Keratinocyte (primary cell): ENCODE measurements at regions not wholly inside any gene's neighbourhood (a gene's known extent, or its start where the extent isn't known, plus 50 kb on each side); places are given as distances from the start of the nearest gene placed in this dataset.

Experiments used
- DNase-seq: peaks from one replicate; pipeline ENCODE4 v3.0.0-alpha.2; 2011; ENCODE audit warnings: low read depth, missing footprints, low spot score
- FAIRE-seq: peaks from 2 replicates; lab custom pipeline; 2011; peaks lifted over from hg19 to GRCh38; lab: Jason Lieb, UNC
- H2AFZ ChIP-seq: 2 replicates; pipeline ENCODE4 v1.6.0; 2012; ENCODE audit warnings: low read length, control low read depth, inconsistent platforms; ENCODE audit not compliant: control insufficient read depth
- H3K27ac ChIP-seq: 2 replicates; pipeline ENCODE4 v1.5.1; 2011; ENCODE audit warnings: low read length; ENCODE audit not compliant: control insufficient read depth, insufficient read depth
- H3K27me3 ChIP-seq: 3 replicates; pipeline ENCODE4 v1.6.0; 2011; ENCODE audit warnings: low read length; ENCODE audit not compliant: control insufficient read depth, insufficient read depth; ENCODE audit errors: extremely low read depth
- H3K36me3 ChIP-seq, 2 experiments: 2 replicates in 1 of 2; 3 replicates in 1 of 2; pipeline ENCODE4 v1.5.1; 2011; ENCODE audit warnings: low read length in 2 of 2, mild to moderate bottlenecking in 1 of 2; ENCODE audit not compliant: control insufficient read depth in 2 of 2, insufficient read depth in 2 of 2; ENCODE audit errors: extremely low read depth in 1 of 2
- H3K4me1 ChIP-seq: 3 replicates; pipeline ENCODE4 v1.5.1; 2011; ENCODE audit warnings: low read length; ENCODE audit not compliant: control insufficient read depth, insufficient read depth; ENCODE audit errors: extremely low read depth
- H3K4me2 ChIP-seq: 3 replicates; pipeline ENCODE4 v1.6.0; 2011; ENCODE audit warnings: low read depth, low read length; ENCODE audit not compliant: control insufficient read depth, insufficient read depth; ENCODE audit errors: extremely low read depth
- H3K4me3 ChIP-seq, 3 experiments: fragments of 200-600 bp in 1 of 3; sonication (generic) in 1 of 3; 2 replicates in 2 of 3; 3 replicates in 1 of 3; pipeline ENCODE4 v1.5.1; 2011 to 2016; ENCODE audit warnings: low read length in 3 of 3, mild to moderate bottlenecking in 3 of 3, control low read depth in 2 of 3, inconsistent platforms in 1 of 3, low read depth in 1 of 3, mixed read lengths in 1 of 3, mixed run types in 1 of 3, moderate library complexity in 1 of 3; ENCODE audit not compliant: control insufficient read depth in 2 of 3, insufficient read depth in 2 of 3; ENCODE audit errors: extremely low read depth in 1 of 3
- H3K79me2 ChIP-seq: 2 replicates; pipeline ENCODE4 v1.6.0; 2012; ENCODE audit warnings: low read length; ENCODE audit not compliant: control insufficient read depth, insufficient read depth
- H3K9ac ChIP-seq: 3 replicates; pipeline ENCODE4 v1.6.0; 2011; ENCODE audit warnings: low read length; ENCODE audit not compliant: control insufficient read depth, insufficient read depth; ENCODE audit errors: extremely low read depth
- H3K9me1 ChIP-seq: 3 replicates; pipeline ENCODE4 v1.6.0; 2011; ENCODE audit warnings: low read length; ENCODE audit not compliant: control insufficient read depth, insufficient read depth; ENCODE audit errors: extremely low read depth
- H3K9me3 ChIP-seq: 2 replicates; pipeline ENCODE4 v1.5.1; 2012; ENCODE audit warnings: low read depth, low read length; ENCODE audit not compliant: control insufficient read depth
- H4K20me1 ChIP-seq: 3 replicates; pipeline ENCODE4 v1.6.0; 2011; ENCODE audit warnings: low read length; ENCODE audit not compliant: control insufficient read depth, insufficient read depth; ENCODE audit errors: extremely low read depth
- EZH2 ChIP-seq: IDR thresholded peaks from one replicate; pipeline ENCODE4 v1.6.1; 2012; ENCODE audit warnings: inconsistent platforms, mild to moderate bottlenecking, low read length, moderate library complexity
- dilution Hi-C: fragments of 300-500 bp; cut with MboI; formaldehyde crosslinking; loops from one replicate; pipeline ENCODE4 v1.7.0; 2020; ENCODE audit warnings: low sequenced_read_pairs; ENCODE audit not compliant: extremely low pct_ligation_motif_present
- TF ChIP-seq, protein P1 (sequence below), 3 experiments: IDR thresholded peaks in 1 of 3; conservative IDR thresholded peaks in 1 of 3; optimal IDR thresholded peaks in 1 of 3; 2 replicates in 2 of 3; 3 replicates in 1 of 3; pipeline versions ENCODE3 to v1.5.1; 2011; ENCODE audit warnings: low read length in 3 of 3, mild to moderate bottlenecking in 3 of 3, moderate library complexity in 2 of 3, control low read depth in 1 of 3, inconsistent platforms in 1 of 3; ENCODE audit not compliant: insufficient read depth in 2 of 3; ENCODE audit errors: extremely low read depth in 1 of 3

- Histone ChIP-seq H3K9me1 (no peaks in the 10 kb centered on the region), H3K27ac (no peak overlapping the region), H4K20me1 (no peaks in the 10 kb centered on the region), H3K9me3 (no peaks in the 10 kb centered on the region), H3K4me3 (no peak overlapping the region), H3K36me3 (no peaks in the 10 kb centered on the region), H3K79me2 (no peaks in the 10 kb centered on the region), H3K9ac (no peak overlapping the region), H3K4me2 (no peak overlapping the region), H2AFZ (no peak overlapping the region), H3K4me1 (no peaks in the 10 kb centered on the region), H3K27me3 (no peaks in the 10 kb centered on the region)
- FAIRE-seq, result no peak
- dilution Hi-C loops, result no loop called here
- no peak for DNase-seq
- TF ChIP-seq EZH2, result no peak
- TF ChIP-seq, protein P1, sequence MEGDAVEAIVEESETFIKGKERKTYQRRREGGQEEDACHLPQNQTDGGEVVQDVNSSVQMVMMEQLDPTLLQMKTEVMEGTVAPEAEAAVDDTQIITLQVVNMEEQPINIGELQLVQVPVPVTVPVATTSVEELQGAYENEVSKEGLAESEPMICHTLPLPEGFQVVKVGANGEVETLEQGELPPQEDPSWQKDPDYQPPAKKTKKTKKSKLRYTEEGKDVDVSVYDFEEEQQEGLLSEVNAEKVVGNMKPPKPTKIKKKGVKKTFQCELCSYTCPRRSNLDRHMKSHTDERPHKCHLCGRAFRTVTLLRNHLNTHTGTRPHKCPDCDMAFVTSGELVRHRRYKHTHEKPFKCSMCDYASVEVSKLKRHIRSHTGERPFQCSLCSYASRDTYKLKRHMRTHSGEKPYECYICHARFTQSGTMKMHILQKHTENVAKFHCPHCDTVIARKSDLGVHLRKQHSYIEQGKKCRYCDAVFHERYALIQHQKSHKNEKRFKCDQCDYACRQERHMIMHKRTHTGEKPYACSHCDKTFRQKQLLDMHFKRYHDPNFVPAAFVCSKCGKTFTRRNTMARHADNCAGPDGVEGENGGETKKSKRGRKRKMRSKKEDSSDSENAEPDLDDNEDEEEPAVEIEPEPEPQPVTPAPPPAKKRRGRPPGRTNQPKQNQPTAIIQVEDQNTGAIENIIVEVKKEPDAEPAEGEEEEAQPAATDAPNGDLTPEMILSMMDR (optimal IDR thresholded peaks at IDR 0.05 in 1 of 3, IDR thresholded peaks at IDR 0.05 in 1 of 3, conservative IDR thresholded peaks at IDR 0.05 in 1 of 3; ENCODE audit: extremely low read depth in 1 of 3, insufficient read depth in 2 of 3, low read length in 3 of 3), result no peak
Measured at GRCh38 chr3:110753516-110753915, 318.1 kb upstream of the NECTIN3 start.

DNA sequence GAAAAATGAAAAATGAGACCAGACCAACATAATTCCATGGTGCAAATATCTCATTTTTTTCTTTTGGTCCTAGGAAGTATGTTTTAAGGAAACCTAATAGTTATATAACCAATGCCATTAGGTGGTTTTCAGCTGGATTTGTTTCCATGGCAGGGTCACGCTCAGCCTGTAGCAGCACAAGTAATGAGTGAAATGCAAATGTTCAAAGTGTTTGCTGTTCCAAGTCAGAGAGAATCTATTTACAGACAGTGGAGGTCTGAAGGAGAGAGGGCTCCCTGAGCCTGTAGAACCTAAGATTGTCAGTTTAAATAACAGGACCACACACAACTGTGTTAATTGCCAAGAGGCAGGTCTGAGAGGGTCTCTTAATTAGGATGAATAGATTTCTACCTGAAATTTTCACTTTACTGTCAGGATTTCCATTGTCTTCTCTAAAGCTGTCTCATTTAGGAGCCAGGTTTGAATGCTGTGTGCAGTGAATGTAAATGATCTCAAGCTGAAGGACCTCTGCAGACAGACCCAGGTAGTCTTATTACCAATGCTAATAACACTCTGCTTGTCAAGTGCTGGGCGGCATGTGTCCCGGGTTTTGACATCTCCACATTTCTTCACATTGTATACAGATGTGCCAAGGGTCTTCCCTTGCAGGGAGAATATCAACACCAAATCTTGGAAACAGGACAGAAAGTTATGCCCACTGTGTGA lies 317.3 kb upstream of the NECTIN3 start:
- FAIRE-seq (no peak), DNase-seq (no peak)
- no peak overlapping the region for H3K9ac ChIP-seq
- H4K20me1 ChIP-seq, result no peaks in the 10 kb centered on the region
- no peaks in the 10 kb centered on the region for H3K4me1 ChIP-seq
- no peaks in the 10 kb centered on the region for H3K9me1 ChIP-seq
- H3K4me2 ChIP-seq, result no peak overlapping the region
- H3K27ac ChIP-seq, result no peak overlapping the region
- H3K9me3 ChIP-seq, result no peaks in the 10 kb centered on the region
- no peak overlapping the region for H3K4me3 ChIP-seq
- dilution Hi-C loops, result no loop called here
- TF ChIP-seq EZH2, result no peak
- TF ChIP-seq, protein P1 (optimal IDR thresholded peaks at IDR 0.05 in 1 of 3, IDR thresholded peaks at IDR 0.05 in 1 of 3, conservative IDR thresholded peaks at IDR 0.05 in 1 of 3; ENCODE audit: extremely low read depth in 1 of 3, insufficient read depth in 2 of 3, low read length in 3 of 3), result no peak
- H2AFZ ChIP-seq, result no peak overlapping the region
- H3K36me3 ChIP-seq, result no peaks in the 10 kb centered on the region
- no peaks in the 10 kb centered on the region for H3K79me2 ChIP-seq
- H3K27me3 ChIP-seq, result no peaks in the 10 kb centered on the region
